Liver (tissue), 3 donors: ENCODE measurements at regions not wholly inside any gene's neighbourhood (a gene's known extent, or its start where the extent isn't known, plus 50 kb on each side); places are given as distances from the start of the nearest gene placed in this dataset.

Experiments
- EGR1 ChIP-seq, 2 donors: IDR thresholded peaks; 2 replicates each; pipeline ENCODE4 v1.6.1; 2016 to 2018; ENCODE audit warnings: antibody characterized with exemption in 2 of 2, low read depth in 2 of 2
- HNF4A ChIP-seq, 2 donors: conservative IDR thresholded peaks; 2 replicates each; pipeline ENCODE4 v1.6.1; 2016; ENCODE audit warnings: antibody characterized with exemption in 2 of 2, mild to moderate bottlenecking in 2 of 2
- NR2F2 ChIP-seq: IDR thresholded peaks from 2 replicates; pipeline ENCODE4 v1.6.1; 2016; ENCODE audit warnings: antibody characterized with exemption
- RAD21 ChIP-seq, 2 donors: IDR thresholded peaks; 2 replicates each; pipeline ENCODE4 v1.6.1; 2016; ENCODE audit warnings: antibody characterized with exemption in 2 of 2, mild to moderate bottlenecking in 2 of 2
- REST ChIP-seq: IDR thresholded peaks from 2 replicates; pipeline ENCODE4 v1.6.1; 2016; ENCODE audit warnings: antibody characterized with exemption, mild to moderate bottlenecking
- RXRA ChIP-seq, 2 donors: IDR thresholded peaks; 2 replicates each; pipeline ENCODE4 v1.6.1; 2017 to 2018; ENCODE audit warnings: antibody characterized with exemption in 2 of 2, mild to moderate bottlenecking in 1 of 2
- SP1 ChIP-seq: IDR thresholded peaks from 2 replicates; pipeline ENCODE4 v1.6.1; 2018; ENCODE audit warnings: antibody characterized with exemption, mild to moderate bottlenecking
- TAF1 ChIP-seq: conservative IDR thresholded peaks from 2 replicates; pipeline ENCODE4 v1.6.1; 2016; ENCODE audit warnings: antibody characterized with exemption, mild to moderate bottlenecking
- TF ChIP-seq, protein P1 (sequence below): fragments of 150-350 bp; IDR thresholded peaks from 2 replicates; pipeline ENCODE4 v1.5.1; 2017; ENCODE audit warnings: improper control_type of control experiment, low read depth, low read length; ENCODE audit not compliant: missing input control
- TF ChIP-seq, protein P2 (sequence below): IDR thresholded peaks from 2 replicates; pipeline ENCODE4 v1.6.1; 2016; ENCODE audit warnings: antibody characterized with exemption
- donor health status: healthy.
- donor health status: healthy.

GRCh38 chr7:9603291-9603690 is 1169.9 kb downstream of the NXPH1 start:
- TF ChIP-seq, protein P1, sequence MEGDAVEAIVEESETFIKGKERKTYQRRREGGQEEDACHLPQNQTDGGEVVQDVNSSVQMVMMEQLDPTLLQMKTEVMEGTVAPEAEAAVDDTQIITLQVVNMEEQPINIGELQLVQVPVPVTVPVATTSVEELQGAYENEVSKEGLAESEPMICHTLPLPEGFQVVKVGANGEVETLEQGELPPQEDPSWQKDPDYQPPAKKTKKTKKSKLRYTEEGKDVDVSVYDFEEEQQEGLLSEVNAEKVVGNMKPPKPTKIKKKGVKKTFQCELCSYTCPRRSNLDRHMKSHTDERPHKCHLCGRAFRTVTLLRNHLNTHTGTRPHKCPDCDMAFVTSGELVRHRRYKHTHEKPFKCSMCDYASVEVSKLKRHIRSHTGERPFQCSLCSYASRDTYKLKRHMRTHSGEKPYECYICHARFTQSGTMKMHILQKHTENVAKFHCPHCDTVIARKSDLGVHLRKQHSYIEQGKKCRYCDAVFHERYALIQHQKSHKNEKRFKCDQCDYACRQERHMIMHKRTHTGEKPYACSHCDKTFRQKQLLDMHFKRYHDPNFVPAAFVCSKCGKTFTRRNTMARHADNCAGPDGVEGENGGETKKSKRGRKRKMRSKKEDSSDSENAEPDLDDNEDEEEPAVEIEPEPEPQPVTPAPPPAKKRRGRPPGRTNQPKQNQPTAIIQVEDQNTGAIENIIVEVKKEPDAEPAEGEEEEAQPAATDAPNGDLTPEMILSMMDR = no peak
- TF ChIP-seq REST (no peak), TAF1 (no peak), RAD21 (IDR thresholded peaks at IDR 0.05) (no peak), SP1 (no peak), HNF4A (conservative IDR thresholded peaks at IDR 0.05) (no peak), RXRA (IDR thresholded peaks at IDR 0.05) (no peak), EGR1 (IDR thresholded peaks at IDR 0.05; ENCODE audit: low read depth in 2 of 2) (no peak), NR2F2 (no peak)
- TF ChIP-seq, protein P2, sequence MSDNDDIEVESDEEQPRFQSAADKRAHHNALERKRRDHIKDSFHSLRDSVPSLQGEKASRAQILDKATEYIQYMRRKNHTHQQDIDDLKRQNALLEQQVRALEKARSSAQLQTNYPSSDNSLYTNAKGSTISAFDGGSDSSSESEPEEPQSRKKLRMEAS = no peak
